K562 (cell line): ENCODE measurements at regions not wholly inside any gene's neighbourhood (a gene's known extent, or its start where the extent isn't known, plus 50 kb on each side); places are given as distances from the start of the nearest gene placed in this dataset.

Experiments used
- MED1 ChIP-seq: sonication (generic); formaldehyde crosslinking; IDR thresholded peaks from 2 replicates; pipeline ENCODE4 v1.8.1; 2023; ENCODE audit warnings: missing genetic modification reagents, borderline replicate concordance
- MTA3 ChIP-seq: fragments of 450-650 bp; formaldehyde crosslinking; IDR thresholded peaks from 2 replicates; pipeline ENCODE4 v1.6.1; 2017; ENCODE audit warnings: mild to moderate bottlenecking, borderline replicate concordance
- ZNF318 ChIP-seq, 2 experiments: fragments of 450-650 bp; IDR thresholded peaks; 2 replicates each; pipeline ENCODE4 v1.6.1; 2016; ENCODE audit warnings: mild to moderate bottlenecking in 2 of 2, borderline replicate concordance in 1 of 2, low read depth in 1 of 2, moderate library complexity in 1 of 2

- TF ChIP-seq ZNF318 (IDR thresholded peaks at IDR 0.05; ENCODE audit: borderline replicate concordance in 1 of 2, low read depth in 1 of 2): no peak
- TF ChIP-seq MED1 (CRISPR knock-in tag): no peak
- no peak for TF ChIP-seq MTA3
Measured at GRCh38 chr1:55526716-55527115, 311.6 kb upstream of the USP24 start (continued).
